Activated CD4-positive, alpha-beta T cell treated with anti-CD3 and anti-CD28 coated beads, Interleukin-2, amount 10 ng/mL, durations not matched to agents 24 days and 14 days (primary cell): ENCODE measurements at regions not wholly inside any gene's neighbourhood (a gene's known extent, or its start where the extent isn't known, plus 50 kb on each side); places are given as distances from the start of the nearest gene placed in this dataset.

Experiments used
- DNase-seq: peaks from one replicate; pipeline ENCODE4 v3.0.0; 2022
- H3K27ac Mint-ChIP-seq: one replicate; pipeline ENCODE4 v1.8.0; 2022; ENCODE audit warnings: mild to moderate bottlenecking, mixed read lengths
- H3K27me3 Mint-ChIP-seq: one replicate; pipeline ENCODE4 v1.8.0; 2022; ENCODE audit warnings: mixed read lengths
- H3K36me3 Mint-ChIP-seq: one replicate; pipeline ENCODE4 v1.8.0; 2022; ENCODE audit warnings: low read depth, mild to moderate bottlenecking, mixed read lengths
- H3K4me1 Mint-ChIP-seq: one replicate; pipeline ENCODE4 v1.8.0; 2021; ENCODE audit warnings: mixed read lengths
- H3K4me3 Mint-ChIP-seq: one replicate; pipeline ENCODE4 v1.8.0; 2022; ENCODE audit warnings: mild to moderate bottlenecking, moderate library complexity, mixed read lengths
- H3K9me3 Mint-ChIP-seq: one replicate; pipeline ENCODE4 v1.8.0; 2021; ENCODE audit warnings: mixed read lengths
- intact Hi-C: fragments of 100-400 bp; cut with micrococcal nuclease; formaldehyde crosslinking; loops from one replicate; pipeline ENCODE4 v1.15.1; 2023

GRCh38 chr10:94260455-94260854 is 102.3 kb downstream of the NOC3L start:
- Mint-ChIP-seq H3K27me3 (no peaks in the 10 kb centered on the region), H3K4me3 (no peak overlapping the region), H3K27ac (no peak overlapping the region), H3K4me1 (peaks cover 2% of the 10 kb centered on the region), H3K9me3 (no peaks in the 10 kb centered on the region), H3K36me3 (no peaks in the 10 kb centered on the region)
- DNase-seq = no peak
- intact Hi-C loops = no loop called here

- H3K4me1 Mint-ChIP-seq = no peaks in the 10 kb centered on the region
- H3K4me3 Mint-ChIP-seq = no peak overlapping the region
- intact Hi-C loops = no loop called here
- no peaks in the 10 kb centered on the region for H3K9me3 Mint-ChIP-seq
- no peak for DNase-seq
- no peak overlapping the region for H3K27ac Mint-ChIP-seq
- H3K27me3 Mint-ChIP-seq = peaks cover 4% of the 10 kb centered on the region
- no peaks in the 10 kb centered on the region for H3K36me3 Mint-ChIP-seq
Measured at GRCh38 chr10:94264085-94264484, 98.7 kb downstream of the NOC3L start.

- intact Hi-C loops = no loop called here
- Mint-ChIP-seq H3K27ac (no peak overlapping the region), H3K27me3 (peaks cover 4% of the 10 kb centered on the region), H3K9me3 (peaks cover 2% of the 10 kb centered on the region), H3K36me3 (no peaks in the 10 kb centered on the region), H3K4me3 (no peak overlapping the region), H3K4me1 (no peaks in the 10 kb centered on the region)
- DNase-seq = no peak
Measured at GRCh38 chr10:94266091-94266490, 96.6 kb downstream of the NOC3L start.

- Mint-ChIP-seq H3K27ac (no peak overlapping the region), H3K4me3 (no peak overlapping the region), H3K27me3 (peaks cover 4% of the 10 kb centered on the region), H3K4me1 (no peaks in the 10 kb centered on the region), H3K9me3 (peaks cover 2% of the 10 kb centered on the region), H3K36me3 (no peaks in the 10 kb centered on the region)
- DNase-seq = no peak
- intact Hi-C loops = no loop called here
Measured at GRCh38 chr10:94268652-94269051, 94.1 kb downstream of the NOC3L start.

- no peak overlapping the region for H3K27ac Mint-ChIP-seq
- no peak overlapping the region for H3K4me3 Mint-ChIP-seq
- no peaks in the 10 kb centered on the region for H3K36me3 Mint-ChIP-seq
- DNase-seq = no peak
- H3K4me1 Mint-ChIP-seq = no peaks in the 10 kb centered on the region
- H3K9me3 Mint-ChIP-seq = peaks cover 2% of the 10 kb centered on the region
- peaks cover 9% of the 10 kb centered on the region for H3K27me3 Mint-ChIP-seq
- intact Hi-C loops = no loop called here
Measured at GRCh38 chr10:94274142-94274787, 88.5 kb downstream of the NOC3L start.

- Mint-ChIP-seq H3K36me3 (no peaks in the 10 kb centered on the region), H3K4me1 (peaks cover 2% of the 10 kb centered on the region), H3K27ac (no peak overlapping the region), H3K9me3 (no peaks in the 10 kb centered on the region), H3K4me3 (no peak overlapping the region), H3K27me3 (peaks cover 17% of the 10 kb centered on the region)
- intact Hi-C loops = no loop called here
- no peak for DNase-seq
Measured at GRCh38 chr10:94276140-94276539, 86.6 kb downstream of the NOC3L start.

- Mint-ChIP-seq H3K4me3 (no peak overlapping the region), H3K27me3 (peaks cover 17% of the 10 kb centered on the region), H3K27ac (no peak overlapping the region), H3K9me3 (no peaks in the 10 kb centered on the region), H3K4me1 (peaks cover 2% of the 10 kb centered on the region), H3K36me3 (no peaks in the 10 kb centered on the region)
- no peak for DNase-seq
- intact Hi-C loops = no loop called here
Measured at GRCh38 chr10:94277450-94277849, 85.3 kb downstream of the NOC3L start.

GRCh38 chr10:94279835-94280709 is 82.7 kb downstream of the NOC3L start:
- H3K4me1 Mint-ChIP-seq = peaks cover 2% of the 10 kb centered on the region
- intact Hi-C loops = loop anchor here (1.0 kb wide), 2 partner anchors 40 to 164 kb away; no protein-coding TSS in a partner anchor
- DNase-seq = peak; percentile 86
- peaks cover 23% of the 10 kb centered on the region for H3K27me3 Mint-ChIP-seq
- H3K9me3 Mint-ChIP-seq = no peaks in the 10 kb centered on the region
- no peak overlapping the region for H3K4me3 Mint-ChIP-seq
- no peaks in the 10 kb centered on the region for H3K36me3 Mint-ChIP-seq
- no peak overlapping the region for H3K27ac Mint-ChIP-seq

- no peak overlapping the region for H3K4me3 Mint-ChIP-seq
- H3K4me1 Mint-ChIP-seq = peaks cover 2% of the 10 kb centered on the region
- intact Hi-C loops = no loop called here
- H3K27me3 Mint-ChIP-seq = peaks cover 27% of the 10 kb centered on the region
- DNase-seq = no peak
- H3K9me3 Mint-ChIP-seq = no peaks in the 10 kb centered on the region
- no peak overlapping the region for H3K27ac Mint-ChIP-seq
- H3K36me3 Mint-ChIP-seq = no peaks in the 10 kb centered on the region
Measured at GRCh38 chr10:94281654-94282053, 81.1 kb downstream of the NOC3L start.

- Mint-ChIP-seq H3K36me3 (no peaks in the 10 kb centered on the region), H3K4me3 (no peak overlapping the region)
- DNase-seq = no peak
Measured at GRCh38 chr10:94282369-94282768, 80.4 kb downstream of the NOC3L start.

More at GRCh38 chr10:94282369-94282768, 80.4 kb downstream of the NOC3L start:
- H3K9me3 Mint-ChIP-seq = no peaks in the 10 kb centered on the region
- intact Hi-C loops = no loop called here
- H3K4me1 Mint-ChIP-seq = peaks cover 2% of the 10 kb centered on the region
- no peak overlapping the region for H3K27ac Mint-ChIP-seq
- peaks cover 27% of the 10 kb centered on the region for H3K27me3 Mint-ChIP-seq
